NB4 (cell line): ENCODE measurements at regions not wholly inside any gene's neighbourhood (a gene's known extent, or its start where the extent isn't known, plus 50 kb on each side); places are given as distances from the start of the nearest gene placed in this dataset.

ENCODE experiments used
- POLR2A ChIP-seq: IDR thresholded peaks from 2 replicates; pipeline ENCODE4 v1.6.1; 2011; ENCODE audit warnings: mild to moderate bottlenecking; ENCODE audit not compliant: insufficient read length; ENCODE audit errors: extremely low read depth
- TF ChIP-seq, protein P1 (sequence below): IDR thresholded peaks from one replicate; pipeline ENCODE4 v1.5.1; 2012; ENCODE audit warnings: low read depth, low read length
- TF ChIP-seq, protein P2 (sequence below): IDR thresholded peaks from 2 replicates; pipeline ENCODE4 v1.6.1; 2011; ENCODE audit warnings: low read depth, low read length

DNA sequence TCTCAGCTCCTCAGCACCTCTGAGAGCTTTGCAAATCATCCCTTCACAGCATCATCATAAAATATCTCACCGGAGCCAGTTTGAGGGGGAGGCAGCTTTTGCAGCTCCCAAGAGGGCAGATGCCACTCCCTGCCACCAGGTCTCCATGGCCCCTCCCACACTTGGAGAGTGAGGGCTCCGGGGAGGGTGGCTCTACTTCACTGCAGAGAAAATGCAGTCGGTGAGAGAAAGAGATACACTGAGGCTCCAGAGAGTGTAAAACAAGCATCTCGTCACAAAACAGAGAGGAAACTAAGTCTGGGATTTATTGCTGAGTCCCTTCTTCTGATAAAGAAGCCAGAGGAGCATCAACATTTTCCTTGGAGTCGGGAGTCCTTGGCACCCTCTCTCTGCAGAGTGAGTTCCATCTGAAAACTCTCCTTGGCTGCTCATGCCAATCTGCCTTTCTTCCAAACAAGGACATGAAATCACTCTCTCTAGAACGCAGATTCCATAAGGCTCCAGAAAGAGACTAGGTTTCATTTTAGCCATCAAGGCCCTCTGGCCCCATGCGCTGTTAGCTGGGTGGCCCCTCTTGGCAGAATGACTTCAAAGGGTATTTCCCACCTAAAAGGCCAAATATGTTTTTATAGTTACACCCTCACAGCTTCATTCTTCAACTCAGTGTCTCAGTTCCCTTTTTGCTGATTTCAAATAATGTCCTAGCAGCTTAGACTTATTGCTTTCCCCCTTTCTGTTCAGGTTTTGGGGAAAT, 70.6 kb upstream of the F13A1 start:
- TF ChIP-seq, protein P1, sequence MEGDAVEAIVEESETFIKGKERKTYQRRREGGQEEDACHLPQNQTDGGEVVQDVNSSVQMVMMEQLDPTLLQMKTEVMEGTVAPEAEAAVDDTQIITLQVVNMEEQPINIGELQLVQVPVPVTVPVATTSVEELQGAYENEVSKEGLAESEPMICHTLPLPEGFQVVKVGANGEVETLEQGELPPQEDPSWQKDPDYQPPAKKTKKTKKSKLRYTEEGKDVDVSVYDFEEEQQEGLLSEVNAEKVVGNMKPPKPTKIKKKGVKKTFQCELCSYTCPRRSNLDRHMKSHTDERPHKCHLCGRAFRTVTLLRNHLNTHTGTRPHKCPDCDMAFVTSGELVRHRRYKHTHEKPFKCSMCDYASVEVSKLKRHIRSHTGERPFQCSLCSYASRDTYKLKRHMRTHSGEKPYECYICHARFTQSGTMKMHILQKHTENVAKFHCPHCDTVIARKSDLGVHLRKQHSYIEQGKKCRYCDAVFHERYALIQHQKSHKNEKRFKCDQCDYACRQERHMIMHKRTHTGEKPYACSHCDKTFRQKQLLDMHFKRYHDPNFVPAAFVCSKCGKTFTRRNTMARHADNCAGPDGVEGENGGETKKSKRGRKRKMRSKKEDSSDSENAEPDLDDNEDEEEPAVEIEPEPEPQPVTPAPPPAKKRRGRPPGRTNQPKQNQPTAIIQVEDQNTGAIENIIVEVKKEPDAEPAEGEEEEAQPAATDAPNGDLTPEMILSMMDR: no peak
- TF ChIP-seq, protein P2, sequence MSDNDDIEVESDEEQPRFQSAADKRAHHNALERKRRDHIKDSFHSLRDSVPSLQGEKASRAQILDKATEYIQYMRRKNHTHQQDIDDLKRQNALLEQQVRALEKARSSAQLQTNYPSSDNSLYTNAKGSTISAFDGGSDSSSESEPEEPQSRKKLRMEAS: no peak
- no peak for TF ChIP-seq POLR2A
